ENCODE measurements at regions not wholly inside any gene's neighbourhood (a gene's known extent, or its start where the extent isn't known, plus 50 kb on each side); places are given as distances from the start of the nearest gene placed in this dataset.

GRCh38 chr2:43074052-43074451 is 152.4 kb downstream of the ZFP36L2 start:
- intact Hi-C loops (cut with DNase I) = loop anchor here (2.0 kb wide), 1 partner anchor 27 kb away; no protein-coding TSS in a partner anchor

GRCh38 chr2:43073401-43073825 is 153.0 kb downstream of the ZFP36L2 start:
- Histone ChIP-seq H3K4me1 (peaks cover 28 to 67% of the 10 kb centered on the region in 2 donors), H3K9me3 (no peaks in the 10 kb centered on the region), H3K27ac (peak overlapping the region; percentile 90 to 99), H3K4me3 (no peak overlapping the region), H3K36me3 (no peaks in the 10 kb centered on the region), H3K27me3 (no peaks in the 10 kb centered on the region)
- intact Hi-C loops (cut with DNase I) = no loop called here
- no peak for TF ChIP-seq CTCF (IDR thresholded peaks at IDR 0.05)
- no peak for DNase-seq (ENCODE audit: low spot score in 2 of 2)

More at GRCh38 chr2:43074052-43074451, 152.4 kb downstream of the ZFP36L2 start:
- H3K4me1 ChIP-seq = peaks cover 28 to 67% of the 10 kb centered on the region in 2 donors
- no peak for DNase-seq (ENCODE audit: low spot score in 2 of 2)
- TF ChIP-seq CTCF (IDR thresholded peaks at IDR 0.05) = no peak
- no peaks in the 10 kb centered on the region for H3K9me3 ChIP-seq
- no peaks in the 10 kb centered on the region for H3K36me3 ChIP-seq
- peak overlapping the region; percentile 90 to 99 for H3K27ac ChIP-seq
- H3K27me3 ChIP-seq = no peaks in the 10 kb centered on the region
- H3K4me3 ChIP-seq = no peak overlapping the region

GRCh38 chr2:43071599-43072550 is 154.5 kb downstream of the ZFP36L2 start:
- TF ChIP-seq CTCF (IDR thresholded peaks at IDR 0.05) = no peak
- peaks cover 28 to 63% of the 10 kb centered on the region in 2 donors for H3K4me1 ChIP-seq

GRCh38 chr2:43070676-43071502 is 155.5 kb downstream of the ZFP36L2 start:
- H3K4me1 ChIP-seq = peaks cover 23 to 54% of the 10 kb centered on the region in 2 donors

More at GRCh38 chr2:43071599-43072550, 154.5 kb downstream of the ZFP36L2 start:
- H3K36me3 ChIP-seq = no peaks in the 10 kb centered on the region
- DNase-seq (ENCODE audit: low spot score in 2 of 2) = no peak
- intact Hi-C loops (cut with DNase I) = no loop called here
- H3K9me3 ChIP-seq = no peaks in the 10 kb centered on the region
- H3K4me3 ChIP-seq = no peak overlapping the region
- H3K27me3 ChIP-seq = no peaks in the 10 kb centered on the region
- peak overlapping the region; percentile 57 to 67 for H3K27ac ChIP-seq

More at GRCh38 chr2:43070676-43071502, 155.5 kb downstream of the ZFP36L2 start:
- intact Hi-C loops (cut with DNase I) = no loop called here
- no peak overlapping the region for H3K4me3 ChIP-seq
- no peaks in the 10 kb centered on the region for H3K27me3 ChIP-seq
- H3K27ac ChIP-seq = peak overlapping the region; percentile 57 to 67
- H3K36me3 ChIP-seq = no peaks in the 10 kb centered on the region
- DNase-seq (ENCODE audit: low spot score in 2 of 2) = no peak
- no peaks in the 10 kb centered on the region for H3K9me3 ChIP-seq
- TF ChIP-seq CTCF (IDR thresholded peaks at IDR 0.05) = no peak

All from ascending aorta (tissue), 2 donors.